ENCODE measurements at regions not wholly inside any gene's neighbourhood (a gene's known extent, or its start where the extent isn't known, plus 50 kb on each side); places are given as distances from the start of the nearest gene placed in this dataset.

- intact Hi-C loops (cut with DNase I; ENCODE audit: low total_unique reads): no loop called here
- H3K4me3 ChIP-seq (ENCODE audit: low read depth, poor library complexity, severe bottlenecking): no peak overlapping the region
- no peak for DNase-seq (ENCODE audit: low spot score in 2 of 2)
- WGBS, 2 donors: 71 to 75% methylated on average over 3 of the region's 3 CpGs
- TF ChIP-seq CTCF (IDR thresholded peaks at IDR 0.05) (no peak), POLR2A (IDR thresholded peaks at IDR 0.05) (no peak)
Measured at GRCh38 chr2:150404147-150404546, 83.3 kb downstream of the RND3 start.

- no peak for DNase-seq (ENCODE audit: low spot score in 2 of 2)
- no peak for TF ChIP-seq CTCF (IDR thresholded peaks at IDR 0.05)
- TF ChIP-seq POLR2A (IDR thresholded peaks at IDR 0.05): no peak
- intact Hi-C loops (cut with DNase I; ENCODE audit: low total_unique reads): no loop called here
- no peak overlapping the region for H3K4me3 ChIP-seq (ENCODE audit: low read depth, poor library complexity, severe bottlenecking)
- 65% methylated on average over 2 of the region's 2 CpGs for WGBS, 2 donors
Measured at GRCh38 chr2:150403457-150403856, 84.0 kb downstream of the RND3 start.

- H3K4me3 ChIP-seq (ENCODE audit: low read depth, poor library complexity, severe bottlenecking): no peak overlapping the region
- intact Hi-C loops (cut with DNase I; ENCODE audit: low total_unique reads): no loop called here
Measured at GRCh38 chr2:150402953-150403352, 84.5 kb downstream of the RND3 start.

GRCh38 chr2:150400849-150401248 lies 86.6 kb downstream of the RND3 start:
- no peak for TF ChIP-seq POLR2A (IDR thresholded peaks at IDR 0.05)
- no peak for TF ChIP-seq CTCF (IDR thresholded peaks at IDR 0.05)
- H3K4me3 ChIP-seq (ENCODE audit: low read depth, poor library complexity, severe bottlenecking): no peak overlapping the region
- intact Hi-C loops (cut with DNase I; ENCODE audit: low total_unique reads): no loop called here
- DNase-seq (ENCODE audit: low spot score in 2 of 2): no peak
- 52 to 60% methylated on average over 2 of the region's 2 CpGs for whole genome bisulfite sequencing, 2 donors

More at GRCh38 chr2:150402953-150403352, 84.5 kb downstream of the RND3 start:
- DNase-seq (ENCODE audit: low spot score in 2 of 2): no peak
- WGBS, 2 donors: 68 to 91% methylated on average over 3 of the region's 3 CpGs
- TF ChIP-seq POLR2A (IDR thresholded peaks at IDR 0.05) (no peak), CTCF (IDR thresholded peaks at IDR 0.05) (no peak)

GRCh38 chr2:150392614-150393013 lies 94.9 kb downstream of the RND3 start:
- intact Hi-C loops (cut with DNase I; ENCODE audit: low total_unique reads): no loop called here
- TF ChIP-seq POLR2A (IDR thresholded peaks at IDR 0.05) (no peak), CTCF (IDR thresholded peaks at IDR 0.05) (no peak)
- no peak for DNase-seq (ENCODE audit: low spot score in 2 of 2)
- WGBS, 2 donors: 49 to 67% methylated on average over 4 of the region's 4 CpGs
- H3K4me3 ChIP-seq (ENCODE audit: low read depth, poor library complexity, severe bottlenecking): no peak overlapping the region

- TF ChIP-seq POLR2A (IDR thresholded peaks at IDR 0.05): no peak
- TF ChIP-seq CTCF (IDR thresholded peaks at IDR 0.05): no peak
- no peak overlapping the region for H3K4me3 ChIP-seq (ENCODE audit: low read depth, poor library complexity, severe bottlenecking)
- intact Hi-C loops (cut with DNase I; ENCODE audit: low total_unique reads): no loop called here
- no peak for DNase-seq (ENCODE audit: low spot score in 2 of 2)
Measured at GRCh38 chr2:150391779-150392178, 95.7 kb downstream of the RND3 start.

All from lower leg skin (tissue), 4 donors.